GM12872 (cell line): ENCODE measurements at regions not wholly inside any gene's neighbourhood (a gene's known extent, or its start where the extent isn't known, plus 50 kb on each side); places are given as distances from the start of the nearest gene placed in this dataset.

Experiments used
- CTCF ChIP-seq: IDR thresholded peaks from 3 replicates; pipeline ENCODE4 v1.5.1; 2011; ENCODE audit warnings: low read depth, mild to moderate bottlenecking, low read length, moderate library complexity; ENCODE audit not compliant: insufficient read depth

DNA sequence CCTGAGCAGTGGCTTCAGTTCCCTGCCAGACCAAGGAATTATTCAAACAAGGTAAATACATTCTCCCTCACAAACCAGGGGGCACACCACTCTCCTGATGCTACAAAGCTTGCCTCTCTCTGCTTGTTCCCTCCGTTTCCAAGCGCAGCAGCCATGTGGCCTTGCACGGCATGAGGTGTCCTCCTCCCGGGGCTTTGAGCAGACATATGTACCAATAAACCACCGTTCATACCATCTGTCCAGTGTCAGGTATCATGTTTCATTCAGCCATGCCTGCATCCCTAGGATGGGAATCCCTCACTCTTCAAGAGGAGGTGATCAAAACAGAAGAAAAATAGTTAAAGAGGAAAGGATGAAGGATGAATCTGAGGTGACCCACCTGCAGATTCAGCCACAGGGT lies 282.7 kb downstream of the ENC1 start:
- no peak for TF ChIP-seq CTCF

DNA sequence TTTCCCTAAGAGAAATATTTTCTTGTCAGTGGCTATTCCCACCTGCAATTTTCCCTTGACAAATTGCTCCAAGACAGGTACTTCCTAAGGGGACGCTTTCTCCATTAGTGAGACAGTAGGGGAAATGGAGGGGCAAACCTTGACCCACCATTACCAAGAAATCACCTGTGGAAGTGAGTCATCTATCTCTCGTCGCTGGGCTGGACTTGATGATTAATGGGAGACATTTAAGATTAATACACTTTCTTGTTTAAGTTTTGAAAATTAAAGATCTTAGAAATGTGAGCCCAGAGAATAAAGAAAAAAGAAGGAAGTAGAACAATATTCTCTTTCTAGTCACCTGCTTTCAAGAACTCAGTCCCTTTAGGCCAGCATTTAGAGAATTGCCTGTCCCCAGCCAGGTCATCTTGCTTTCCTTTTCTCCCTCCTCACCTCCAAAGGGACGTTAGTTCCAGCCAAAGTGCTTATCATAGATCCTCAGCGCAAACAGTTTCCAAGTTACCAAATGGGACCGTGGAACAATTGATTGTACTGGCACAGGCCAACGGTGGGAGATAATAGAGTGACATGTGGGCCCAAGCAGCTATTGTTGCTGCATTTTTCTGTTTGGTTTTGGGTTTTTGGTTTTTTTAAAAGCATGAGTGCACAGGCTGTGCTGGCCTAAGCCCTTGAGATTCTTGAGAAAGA lies 284.4 kb downstream of the ENC1 start:
- TF ChIP-seq CTCF, result no peak

- TF ChIP-seq CTCF, result no peak
Observed at GRCh38 chr5:74355041-74355824, 285.3 kb downstream of the ENC1 start.

DNA sequence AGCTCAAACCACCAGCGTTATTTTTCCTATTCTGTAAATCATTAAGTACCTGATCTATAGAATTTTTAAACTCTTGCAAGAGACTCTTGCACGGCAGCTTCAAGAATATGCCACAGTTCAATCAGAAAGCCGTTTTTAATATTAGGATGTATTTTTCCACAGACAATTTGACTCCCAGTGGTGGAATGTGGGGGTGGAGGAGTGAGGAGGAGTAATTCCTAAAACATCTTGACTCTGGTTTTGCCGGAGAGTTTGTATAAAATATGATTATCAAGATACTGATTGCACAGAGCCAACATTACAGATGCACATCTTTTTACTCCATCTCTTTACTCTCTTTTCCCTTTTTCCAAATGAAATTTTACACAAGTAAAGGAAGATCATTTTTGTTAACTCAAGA lies 288.3 kb downstream of the ENC1 start:
- no peak for TF ChIP-seq CTCF

DNA sequence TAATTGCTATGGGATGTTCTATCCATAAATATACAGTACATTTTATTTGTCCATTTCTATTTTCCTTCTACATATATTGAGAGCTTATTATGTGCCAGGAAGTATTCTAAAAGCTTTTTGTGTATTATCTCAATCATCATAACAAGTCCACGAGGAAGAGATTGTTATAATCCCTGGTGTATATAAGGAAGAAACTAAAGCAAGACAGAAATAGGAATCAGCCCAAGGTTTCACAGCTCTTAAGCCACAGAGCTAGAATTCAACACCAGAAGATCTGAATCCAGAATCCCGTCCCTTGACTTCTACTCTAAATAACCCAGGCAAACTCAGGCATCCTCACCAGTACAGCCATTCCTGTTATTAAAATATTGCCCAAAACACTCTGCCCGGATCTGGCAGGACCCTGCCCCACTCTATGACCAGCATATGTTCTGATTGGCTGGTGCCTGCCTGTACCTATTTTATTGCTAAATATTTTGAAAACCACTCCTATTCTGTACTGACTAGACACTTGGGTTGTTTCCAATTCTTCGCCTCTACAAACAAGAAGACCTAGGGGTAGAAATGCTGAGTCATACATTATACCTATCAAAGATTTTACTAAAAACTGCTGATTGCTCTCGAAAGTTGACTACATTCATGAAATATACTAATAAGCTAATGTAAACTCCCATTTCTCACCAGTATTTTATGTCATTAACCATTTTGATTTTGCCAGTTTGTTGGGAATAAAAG lies 297.4 kb downstream of the ENC1 start:
- no peak for TF ChIP-seq CTCF

DNA sequence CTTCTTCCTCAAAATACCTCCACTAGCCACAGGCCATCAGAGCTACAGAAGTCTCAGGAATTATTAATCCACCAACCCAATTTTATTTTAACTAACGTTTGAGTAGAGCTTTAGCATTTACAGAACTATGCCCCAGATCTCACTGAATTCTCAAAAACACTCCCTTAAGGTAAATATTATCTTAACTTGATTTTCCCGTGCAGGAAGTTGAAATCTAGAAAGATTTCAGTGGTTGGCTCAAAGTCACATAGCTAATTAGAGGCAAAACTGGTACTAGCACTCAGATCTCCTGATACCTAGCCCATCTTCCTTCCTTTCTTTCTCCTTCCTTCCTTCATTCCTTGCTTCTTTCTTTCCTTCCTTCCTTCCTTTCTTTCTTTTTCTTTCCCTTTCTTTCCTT lies 298.3 kb downstream of the ENC1 start:
- TF ChIP-seq CTCF, result no peak

DNA sequence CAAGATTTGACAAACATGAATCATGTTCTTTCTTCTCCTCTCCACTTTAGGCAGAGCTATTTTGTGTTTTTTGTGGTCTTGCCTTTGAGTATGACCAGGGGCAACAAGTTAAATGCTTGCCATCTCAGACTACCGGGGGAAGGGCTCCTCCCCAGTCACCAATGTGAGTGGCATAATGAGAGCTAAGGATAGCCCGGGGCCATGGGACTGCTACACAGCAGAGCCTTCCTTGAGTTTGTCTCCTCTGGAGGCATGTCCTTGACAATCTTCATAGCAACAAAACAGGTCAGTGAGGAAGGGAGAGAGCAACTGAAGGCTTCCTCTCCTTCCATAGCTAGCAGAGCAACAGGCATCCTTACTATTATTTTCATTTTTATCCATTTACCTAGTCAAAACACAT lies 299.3 kb downstream of the ENC1 start:
- TF ChIP-seq CTCF, result no peak
